Mesothelial cell of epicardium (in vitro differentiated cells): ENCODE measurements at regions not wholly inside any gene's neighbourhood (a gene's known extent, or its start where the extent isn't known, plus 50 kb on each side); places are given as distances from the start of the nearest gene placed in this dataset.

Experiments
- DNase-seq, 2 experiments: peaks; one replicate each; pipeline ENCODE4 v3.0.0; 2021; ENCODE audit warnings: low spot score in 2 of 2; ENCODE audit not compliant: unreplicated experiment in 2 of 2
- H3K27ac Mint-ChIP-seq: 2 replicates; pipeline ENCODE4 v1.8.0; 2021; ENCODE audit warnings: mixed read lengths
- H3K27me3 Mint-ChIP-seq: 2 replicates; pipeline ENCODE4 v1.8.0; 2021; ENCODE audit warnings: low read depth, mixed read lengths
- H3K36me3 Mint-ChIP-seq: 2 replicates; pipeline ENCODE4 v1.8.0; 2021; ENCODE audit warnings: mixed read lengths
- H3K4me1 Mint-ChIP-seq: 2 replicates; pipeline ENCODE4 v1.8.0; 2021; ENCODE audit warnings: mixed read lengths
- H3K4me3 Mint-ChIP-seq: 2 replicates; pipeline ENCODE4 v1.8.0; 2021; ENCODE audit warnings: mild to moderate bottlenecking, moderate library complexity, mixed read lengths
- H3K9me3 Mint-ChIP-seq: 2 replicates; pipeline ENCODE4 v1.8.0; 2021; ENCODE audit warnings: mixed read lengths
- CTCF ChIP-seq: fragments of 200-600 bp; sonication (generic); IDR thresholded peaks from one replicate; pipeline ENCODE4 v1.5.0; 2021; ENCODE audit warnings: antibody characterized with exemption; ENCODE audit not compliant: unreplicated experiment

- TF ChIP-seq CTCF, result no peak
- DNase-seq, result no peak
- Mint-ChIP-seq H3K9me3 (no peaks in the 10 kb centered on the region), H3K27ac (no peak overlapping the region), H3K36me3 (no peaks in the 10 kb centered on the region), H3K27me3 (peaks cover 29% of the 10 kb centered on the region), H3K4me1 (no peaks in the 10 kb centered on the region), H3K4me3 (no peak overlapping the region)
Observed at GRCh38 chr1:29785137-29785527, 548.8 kb downstream of the PTPRU start.

GRCh38 chr1:29784276-29785136 lies 548.2 kb downstream of the PTPRU start:
- DNase-seq, result no peak
- Mint-ChIP-seq H3K9me3 (peaks cover under 1% of the 10 kb centered on the region), H3K27me3 (peaks cover 26% of the 10 kb centered on the region), H3K4me1 (no peaks in the 10 kb centered on the region), H3K36me3 (no peaks in the 10 kb centered on the region), H3K4me3 (no peak overlapping the region), H3K27ac (no peak overlapping the region)
- no peak for TF ChIP-seq CTCF

- peaks cover 29% of the 10 kb centered on the region for H3K27me3 Mint-ChIP-seq
- peaks cover 3% of the 10 kb centered on the region for H3K9me3 Mint-ChIP-seq
- H3K27ac Mint-ChIP-seq, result no peak overlapping the region
- DNase-seq, result no peak
- no peak for TF ChIP-seq CTCF
- H3K4me3 Mint-ChIP-seq, result no peak overlapping the region
- H3K36me3 Mint-ChIP-seq, result no peaks in the 10 kb centered on the region
- H3K4me1 Mint-ChIP-seq, result no peaks in the 10 kb centered on the region
Observed at GRCh38 chr1:29783508-29784275, 547.4 kb downstream of the PTPRU start.

GRCh38 chr1:29782846-29783507 lies 546.7 kb downstream of the PTPRU start:
- H3K27ac Mint-ChIP-seq, result no peak overlapping the region
- H3K36me3 Mint-ChIP-seq, result no peaks in the 10 kb centered on the region
- H3K27me3 Mint-ChIP-seq, result peaks cover 36% of the 10 kb centered on the region
- no peak for TF ChIP-seq CTCF
- no peak overlapping the region for H3K4me3 Mint-ChIP-seq
- no peaks in the 10 kb centered on the region for H3K4me1 Mint-ChIP-seq
- DNase-seq, result no peak
- H3K9me3 Mint-ChIP-seq, result peaks cover 3% of the 10 kb centered on the region

GRCh38 chr1:29779146-29779545 lies 542.8 kb downstream of the PTPRU start:
- no peak overlapping the region for H3K27ac Mint-ChIP-seq
- no peak for TF ChIP-seq CTCF
- H3K36me3 Mint-ChIP-seq, result no peaks in the 10 kb centered on the region
- H3K9me3 Mint-ChIP-seq, result peaks cover 14% of the 10 kb centered on the region
- H3K27me3 Mint-ChIP-seq, result peaks cover 35% of the 10 kb centered on the region
- no peak for DNase-seq
- H3K4me1 Mint-ChIP-seq, result no peaks in the 10 kb centered on the region
- H3K4me3 Mint-ChIP-seq, result no peak overlapping the region
